ENCODE measurements at regions not wholly inside any gene's neighbourhood (a gene's known extent, or its start where the extent isn't known, plus 50 kb on each side); places are given as distances from the start of the nearest gene placed in this dataset.
A peak's percentile ranks its signal among the peaks of the same experiment; 100 is the strongest.

DNA sequence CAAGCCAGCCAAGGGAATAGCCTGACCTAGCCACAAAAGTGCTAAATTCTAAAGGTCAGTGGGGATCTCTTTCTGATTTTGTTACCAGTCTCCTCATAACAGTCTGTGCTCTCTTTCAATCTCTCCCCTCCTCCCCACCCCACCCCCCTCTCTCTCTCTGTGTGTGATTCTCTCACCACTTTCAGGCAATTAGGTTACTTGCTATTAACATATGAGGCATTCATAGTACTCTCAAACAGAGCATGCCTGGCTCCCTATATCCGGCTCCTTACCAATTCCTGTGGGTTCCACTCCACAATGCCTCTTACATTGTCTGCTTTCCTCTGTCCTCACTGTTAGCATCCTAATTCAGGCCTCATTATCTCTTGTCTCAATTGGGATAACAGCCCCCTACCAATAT lies 464.3 kb upstream of the DEPDC1 start:
- no peak for DNase-seq (ENCODE audit: low spot score)

DNA sequence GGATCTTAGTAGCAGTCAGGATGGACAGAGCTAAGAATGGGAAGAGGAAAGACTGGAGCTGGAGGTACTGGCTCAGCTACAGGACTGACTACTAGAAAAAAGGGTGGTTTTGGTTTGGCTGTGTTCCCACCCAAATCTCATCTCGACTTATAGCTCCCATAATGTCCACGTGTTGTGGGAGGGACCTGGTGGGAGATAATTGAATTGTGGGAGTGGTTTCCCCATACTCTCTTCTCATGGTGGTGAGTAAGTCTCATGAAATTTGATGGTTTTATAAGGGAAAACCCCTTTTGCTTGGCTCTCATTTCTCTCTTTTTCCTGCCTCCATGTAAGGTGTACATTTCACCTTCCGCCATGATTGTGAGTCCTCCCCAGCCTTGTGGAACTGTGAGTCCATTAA lies 466.5 kb upstream of the DEPDC1 start:
- no peak for DNase-seq (ENCODE audit: low spot score)

DNA sequence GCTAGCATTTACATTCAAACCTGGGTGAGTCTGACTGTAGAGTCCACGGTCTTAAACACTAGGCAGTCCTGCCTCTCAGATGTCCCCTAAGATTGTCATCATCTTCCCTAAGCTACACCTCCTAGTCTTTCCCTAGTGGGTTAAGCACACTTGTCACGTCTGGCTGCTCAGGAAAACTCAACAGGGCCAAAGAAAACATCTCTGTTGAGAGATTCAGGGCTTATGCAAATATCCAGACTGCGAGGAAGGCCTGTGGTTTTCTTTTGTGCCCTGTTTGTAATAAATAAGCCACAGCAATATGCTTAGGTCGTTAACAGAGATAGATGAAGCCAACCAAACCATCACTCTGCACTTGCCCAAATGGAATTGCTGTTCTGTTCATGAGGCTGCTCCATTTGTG lies 472.6 kb upstream of the DEPDC1 start:
- DNase-seq (ENCODE audit: low spot score): no peak

DNA sequence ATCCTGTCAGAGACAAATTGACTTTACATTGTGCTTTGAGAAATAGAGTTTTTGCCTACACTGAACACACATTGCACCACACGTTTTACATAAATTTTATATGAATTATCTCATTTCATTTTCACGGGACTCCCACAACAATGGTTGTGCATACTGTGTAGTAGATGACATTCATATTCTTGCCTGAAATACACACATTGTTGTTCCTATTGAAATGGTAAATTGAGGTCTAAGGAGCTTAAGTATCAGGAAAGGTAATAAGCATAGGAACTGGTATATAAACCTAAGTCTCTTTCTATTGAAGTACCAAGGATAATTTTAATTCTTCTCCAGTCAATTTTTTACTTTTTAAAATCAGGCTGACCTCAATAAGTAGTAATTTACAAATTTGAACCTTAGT lies 473.7 kb upstream of the DEPDC1 start:
- no peak for DNase-seq (ENCODE audit: low spot score)

DNA sequence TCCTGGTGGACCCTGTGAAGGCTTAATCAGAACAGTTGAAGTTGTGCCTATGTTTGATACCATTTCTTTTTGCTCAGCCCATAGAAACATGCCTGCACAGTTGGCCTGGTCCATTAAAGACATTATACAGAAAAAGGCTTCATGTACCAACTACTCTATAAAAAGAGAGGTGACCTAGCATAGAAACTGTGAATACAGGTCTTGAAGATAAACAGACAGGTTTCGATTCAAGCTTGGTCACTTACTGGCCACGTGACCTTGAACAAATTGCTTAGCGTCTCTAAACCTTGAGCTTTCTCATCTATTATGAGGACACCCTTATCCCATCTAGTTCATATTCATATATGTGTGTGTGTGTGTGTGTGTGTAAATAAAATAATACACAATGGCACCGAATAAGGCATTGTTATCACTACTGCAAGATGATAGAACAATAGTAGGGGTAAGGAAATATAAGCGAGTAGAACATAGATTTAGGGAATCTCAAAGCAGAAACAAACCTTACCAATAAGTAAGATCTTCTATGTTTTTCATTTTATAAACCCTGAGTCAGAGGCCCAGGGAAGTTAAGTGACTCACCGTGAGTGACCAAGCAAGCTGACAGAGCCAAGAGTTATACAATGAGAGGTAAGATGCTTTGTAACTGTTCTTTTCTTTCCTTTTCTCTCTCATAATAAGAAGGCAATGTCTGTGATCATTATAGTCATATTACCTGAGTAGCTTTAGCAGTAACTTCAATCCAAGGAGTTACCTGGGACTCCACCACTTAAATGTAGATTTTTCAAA lies 476.8 kb upstream of the DEPDC1 start:
- DNase-seq (ENCODE audit: low spot score): no peak

DNA sequence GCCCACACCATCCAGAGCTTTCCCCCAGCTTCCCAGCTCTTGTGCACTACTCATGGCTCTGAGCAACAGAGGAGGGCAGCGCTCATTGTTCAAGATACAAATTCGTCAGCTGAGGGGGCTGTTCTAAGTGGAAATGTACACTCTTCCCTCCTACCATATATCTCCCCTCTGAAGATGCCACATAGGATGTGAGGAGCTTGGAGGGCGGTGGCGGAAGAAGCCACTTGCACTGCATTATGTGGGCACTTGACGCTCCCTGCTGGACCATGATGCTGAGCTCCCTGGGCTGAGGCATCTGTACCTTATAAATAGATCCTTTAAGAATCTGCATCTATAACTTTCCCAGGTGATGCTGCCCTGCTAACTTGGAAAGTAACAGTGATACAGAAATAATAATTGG lies 477.6 kb upstream of the DEPDC1 start:
- no peak for DNase-seq (ENCODE audit: low spot score)

DNA sequence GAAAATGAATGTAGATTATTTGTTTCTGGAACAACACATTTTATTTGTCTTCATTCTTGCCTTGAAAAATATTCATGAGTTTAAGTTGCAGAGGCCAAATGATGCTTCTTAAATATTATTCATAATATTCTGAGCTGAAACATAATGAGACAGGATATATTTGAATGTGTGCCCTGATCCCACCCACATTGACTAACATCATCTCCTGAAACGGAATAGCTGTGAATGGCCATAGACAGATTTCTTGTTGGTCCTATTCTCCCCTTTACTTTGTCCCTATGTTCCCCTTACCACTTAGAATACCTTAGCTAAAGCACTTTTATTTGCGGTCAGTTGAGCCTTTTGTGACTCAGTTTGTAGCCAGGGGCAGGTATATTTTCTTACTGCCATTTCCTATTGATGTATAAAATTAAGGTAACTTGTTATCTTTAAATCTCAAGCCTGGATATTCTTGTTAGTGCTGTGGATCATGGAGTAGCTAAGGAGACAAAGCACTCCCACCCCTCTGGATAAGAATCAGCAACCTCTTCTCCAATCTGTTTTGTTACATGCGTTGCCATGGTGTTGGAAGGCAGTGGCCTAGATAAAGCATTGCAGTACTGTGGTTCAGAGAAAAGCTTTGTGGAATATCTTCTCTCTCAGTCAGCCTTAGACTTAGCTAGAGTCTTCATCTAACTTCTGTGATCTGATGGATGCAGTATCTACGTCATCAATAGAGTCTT lies 478.5 kb upstream of the DEPDC1 start:
- DNase-seq (ENCODE audit: low spot score): no peak

DNA sequence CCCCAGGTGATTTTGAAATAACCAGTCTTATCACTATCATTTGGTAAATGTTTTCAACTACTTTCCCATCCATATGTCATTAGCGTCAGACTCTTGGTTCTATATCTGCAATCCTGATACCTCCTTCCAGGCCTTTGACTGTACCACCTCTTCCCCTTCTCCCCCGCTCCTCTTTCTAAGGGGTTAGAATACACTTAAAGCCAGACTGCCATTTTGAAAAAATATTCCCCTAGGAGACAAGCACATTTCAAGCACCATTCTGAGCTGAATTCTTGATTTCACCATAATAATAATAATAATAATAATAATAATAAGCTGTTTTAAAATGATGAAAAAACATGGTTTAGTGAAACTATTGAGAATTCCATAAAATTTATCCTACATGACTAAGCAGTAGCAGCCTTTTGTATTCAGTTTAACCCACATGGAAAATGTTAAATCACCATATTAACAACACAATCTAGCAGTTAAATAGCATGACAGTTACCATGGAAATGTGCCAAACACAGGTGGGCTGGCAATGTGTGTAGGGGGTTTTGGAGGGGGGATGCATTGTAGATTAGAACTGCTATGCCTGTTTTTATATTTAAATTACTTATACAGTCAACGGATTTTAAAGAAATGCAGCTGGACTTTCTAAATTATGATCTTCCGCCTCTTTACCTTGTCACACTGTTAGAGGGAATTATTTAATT lies 480.2 kb upstream of the DEPDC1 start:
- no peak for DNase-seq (ENCODE audit: low spot score)

DNA sequence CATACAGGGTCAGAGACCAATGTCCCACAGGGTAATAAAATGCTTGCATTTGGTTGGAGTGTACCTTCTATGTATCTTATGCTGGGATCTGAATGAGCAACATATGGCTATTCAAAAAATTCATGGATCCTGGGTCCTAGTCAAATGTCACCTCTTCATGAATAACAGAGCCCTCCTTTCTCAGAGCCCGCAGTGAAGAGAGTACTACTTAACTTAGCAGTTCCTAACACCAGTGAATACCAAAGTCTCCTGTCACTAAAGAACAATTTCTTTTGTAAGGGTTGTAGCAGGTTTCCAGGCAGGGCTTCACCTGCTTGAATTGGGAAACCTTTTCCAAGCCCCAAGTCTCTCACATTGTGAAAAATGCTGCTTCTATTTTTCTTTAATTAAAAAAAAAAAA lies 483.0 kb upstream of the DEPDC1 start:
- no peak for DNase-seq (ENCODE audit: low spot score)

DNA sequence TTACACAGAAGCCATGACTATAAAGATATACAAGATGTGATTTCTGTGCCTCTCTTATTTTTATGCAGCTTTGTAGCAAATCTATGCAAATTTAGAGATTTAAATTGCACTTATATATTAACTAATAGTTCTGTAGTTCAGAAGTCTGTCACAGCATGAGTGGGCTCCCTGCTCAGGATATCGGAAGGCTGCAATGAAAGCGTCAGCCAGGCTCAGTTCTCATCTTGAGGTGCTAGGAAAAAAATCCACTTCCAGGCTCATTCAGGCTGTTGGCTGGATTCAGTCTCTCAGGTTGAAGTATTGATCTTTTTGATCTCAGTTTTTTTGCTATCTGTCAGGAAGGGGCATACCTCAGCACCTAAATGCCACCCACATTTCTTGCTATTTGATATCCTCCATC lies 487.4 kb upstream of the DEPDC1 start:
- DNase-seq (ENCODE audit: low spot score): no peak

DNA sequence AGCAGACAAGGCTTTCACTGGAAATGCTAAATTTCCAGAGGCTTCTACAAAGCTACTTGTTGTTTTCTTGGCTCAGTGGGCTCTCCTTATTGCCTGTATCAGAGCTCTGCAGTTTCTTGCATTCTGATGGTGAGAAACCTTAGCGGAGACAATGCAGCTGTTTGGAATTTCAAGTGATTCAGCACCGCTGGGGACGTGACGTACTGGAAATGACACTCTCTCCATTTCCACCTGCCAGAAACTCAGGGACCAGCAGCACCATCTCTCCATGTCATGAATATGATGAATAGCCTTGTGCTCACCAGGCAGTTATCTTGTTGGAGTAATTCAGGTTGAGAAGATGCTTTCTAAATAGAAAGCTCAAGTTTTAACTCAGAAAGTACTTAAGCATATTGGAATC lies 497.2 kb upstream of the DEPDC1 start:
- DNase-seq (ENCODE audit: low spot score): no peak

DNA sequence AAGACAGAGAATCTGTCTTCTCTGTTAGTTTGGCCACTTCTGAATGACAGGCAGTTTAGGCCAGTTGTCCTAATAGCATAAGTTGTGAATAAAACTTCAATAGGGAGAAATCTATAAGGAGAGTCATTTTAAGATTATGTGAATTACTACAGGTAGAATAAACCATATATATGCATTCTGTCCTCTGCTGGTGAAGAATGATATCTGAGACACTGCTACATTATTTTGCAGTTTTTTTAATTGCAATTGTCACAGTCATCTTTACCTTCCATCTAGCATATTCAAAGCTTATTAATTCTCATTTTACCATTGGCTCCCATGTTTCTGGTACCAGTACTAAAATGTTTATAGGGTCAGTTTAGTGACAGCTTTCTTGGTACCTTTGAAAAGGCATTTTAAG lies 519.6 kb upstream of the DEPDC1 start:
- DNase-seq (ENCODE audit: low spot score): no peak

DNA sequence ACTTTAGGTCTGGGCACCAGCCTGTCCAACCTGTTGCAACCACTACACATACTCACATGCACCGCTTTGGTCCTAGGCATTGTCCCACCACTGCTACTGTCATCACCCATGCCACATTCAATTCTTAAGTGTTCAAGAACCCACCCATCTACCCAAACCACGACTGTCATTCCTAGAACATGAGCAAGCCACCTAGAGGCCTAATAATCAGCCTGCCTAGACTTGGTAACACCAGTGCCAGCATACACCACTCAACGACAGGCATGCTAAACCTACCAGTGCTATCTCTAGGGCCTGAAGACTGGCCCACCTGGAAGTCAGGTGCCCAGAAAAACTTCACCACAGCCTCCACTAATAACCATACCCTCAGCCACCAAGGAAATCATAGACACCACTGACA lies 532.8 kb upstream of the DEPDC1 start:
- no peak for DNase-seq (ENCODE audit: low spot score)

DNA sequence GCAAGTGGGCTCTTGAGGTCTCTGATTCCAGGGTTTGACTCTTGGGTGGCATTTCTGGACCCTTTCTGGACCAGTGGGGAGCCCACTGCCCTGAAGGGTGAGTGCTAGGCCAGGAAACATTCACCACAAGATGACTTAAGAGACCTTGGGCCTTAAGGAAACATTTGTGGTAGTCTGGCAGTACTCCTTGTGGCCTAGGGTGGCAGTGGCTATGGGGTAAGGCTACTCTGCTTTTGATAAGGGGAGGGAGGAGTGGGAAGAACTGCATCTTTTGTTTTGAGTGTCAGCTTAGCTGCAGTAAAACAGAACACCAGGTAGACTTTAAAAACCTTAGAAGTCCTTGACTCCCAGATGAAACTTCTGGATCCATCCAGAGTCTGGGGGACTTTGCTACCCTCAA lies 529.3 kb upstream of the LRRC7 start:
- no peak for DNase-seq (ENCODE audit: low spot score)

DNA sequence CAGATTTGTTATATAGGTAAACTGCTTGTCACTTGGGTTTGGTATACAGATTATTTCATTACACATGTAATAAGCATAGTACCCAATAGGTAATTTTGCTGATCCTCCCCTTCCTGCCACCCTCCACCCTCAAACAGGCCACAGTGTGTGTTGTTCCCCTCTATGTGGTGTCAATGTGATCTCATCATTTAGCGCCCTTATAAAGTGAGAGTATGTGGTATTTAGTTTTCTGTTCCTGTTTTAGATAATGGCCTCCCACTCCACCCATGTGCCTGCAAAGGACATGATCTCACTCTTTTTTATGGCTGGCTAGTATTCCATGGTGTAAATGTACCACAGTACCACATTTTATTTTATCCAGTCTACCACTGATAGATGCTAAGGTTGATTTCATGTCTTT lies 522.1 kb upstream of the LRRC7 start:
- no peak for DNase-seq (ENCODE audit: low spot score)

DNA sequence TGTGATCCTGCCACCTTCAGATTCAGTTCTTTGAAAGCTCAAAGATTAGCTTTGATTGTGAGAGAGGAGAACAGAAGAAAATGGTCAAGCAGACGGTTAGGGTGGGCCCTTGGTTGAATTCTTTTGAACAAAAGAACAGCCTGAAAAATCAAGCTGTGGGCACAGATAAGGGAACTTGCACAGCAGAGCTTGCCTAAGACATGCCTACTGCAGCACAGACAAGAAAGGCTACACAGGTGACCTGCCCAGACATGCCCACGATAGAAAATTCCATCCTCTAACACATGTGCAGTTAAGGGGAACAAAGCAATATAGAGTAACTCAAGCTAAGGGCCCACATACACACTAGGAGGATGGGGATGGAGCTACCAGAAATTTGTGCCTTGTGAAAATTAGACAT lies 512.5 kb upstream of the LRRC7 start:
- DNase-seq (ENCODE audit: low spot score): peak; percentile 11

DNA sequence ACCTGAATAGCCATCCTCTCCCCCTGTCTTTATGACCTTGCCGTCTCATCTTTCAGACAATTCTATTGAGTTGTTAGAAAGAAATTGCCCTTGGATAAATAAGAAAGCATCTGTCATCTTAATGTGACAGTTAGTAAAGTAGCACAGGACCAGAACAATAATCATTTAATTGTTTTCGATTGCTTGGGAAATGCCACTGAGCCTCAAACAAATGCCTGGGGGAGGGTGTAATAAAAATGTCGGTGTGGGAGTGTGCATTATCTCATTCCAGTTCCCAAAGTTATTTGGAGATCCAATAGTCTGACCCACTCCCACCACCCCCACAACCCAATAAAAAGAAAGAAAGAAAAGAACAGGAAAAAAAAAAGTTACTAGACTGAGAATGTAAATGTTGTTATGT lies 509.3 kb upstream of the LRRC7 start:
- DNase-seq (ENCODE audit: low spot score): no peak

DNA sequence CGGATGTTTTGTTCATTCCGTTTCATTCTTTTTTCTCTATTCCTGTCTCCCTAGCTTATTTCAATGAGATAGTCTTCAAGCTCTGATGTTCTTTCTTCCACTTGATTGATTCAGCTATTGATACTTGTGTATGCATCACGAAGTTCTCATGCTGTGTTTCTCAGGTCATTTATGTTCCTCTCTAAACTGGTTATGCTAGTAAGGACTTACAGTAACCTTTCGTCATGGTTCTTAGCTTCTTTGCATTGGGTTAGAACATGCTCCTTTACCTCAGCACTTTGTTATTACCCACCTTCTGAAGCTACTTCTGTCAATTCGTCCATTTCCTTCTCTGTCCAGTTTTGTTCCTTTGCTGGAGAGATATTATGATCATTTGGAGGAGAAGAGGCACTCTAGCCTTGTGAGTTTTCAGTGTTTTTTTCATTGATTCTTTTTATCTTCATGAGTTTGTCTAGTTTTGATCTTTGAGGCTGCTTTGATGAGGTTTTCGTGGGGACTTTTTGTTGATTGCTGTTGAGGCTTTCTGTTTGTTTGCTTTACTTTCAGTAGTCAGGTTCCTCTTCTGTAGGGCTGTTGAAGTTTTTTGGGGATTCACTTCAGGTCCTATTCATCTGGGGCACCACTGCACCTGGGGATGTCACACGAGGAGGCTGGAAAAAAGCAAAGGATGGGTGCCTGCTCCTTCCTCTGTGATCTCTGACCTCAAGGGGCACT lies 496.9 kb upstream of the LRRC7 start:
- DNase-seq (ENCODE audit: low spot score): no peak

DNA sequence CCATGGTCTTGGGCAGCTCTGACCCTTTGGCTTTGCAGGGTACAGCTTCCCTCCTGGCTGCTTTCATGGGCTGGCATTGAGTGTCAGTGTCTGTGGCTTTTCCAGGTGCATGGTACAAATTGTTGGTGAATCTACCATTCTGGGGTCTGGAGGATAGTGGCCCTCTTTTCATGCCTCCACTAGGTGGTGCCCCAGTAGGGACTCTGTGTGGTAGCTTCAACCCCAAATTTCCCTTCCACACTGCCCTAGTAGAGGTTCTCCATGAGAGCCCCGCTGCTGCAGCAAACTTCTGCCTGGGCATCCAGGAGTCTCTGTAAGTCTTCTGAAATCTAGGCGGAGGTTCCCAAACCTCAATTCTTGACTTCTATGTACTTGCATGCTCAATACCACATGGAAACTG lies 494.5 kb upstream of the LRRC7 start:
- no peak for DNase-seq (ENCODE audit: low spot score)

DNA sequence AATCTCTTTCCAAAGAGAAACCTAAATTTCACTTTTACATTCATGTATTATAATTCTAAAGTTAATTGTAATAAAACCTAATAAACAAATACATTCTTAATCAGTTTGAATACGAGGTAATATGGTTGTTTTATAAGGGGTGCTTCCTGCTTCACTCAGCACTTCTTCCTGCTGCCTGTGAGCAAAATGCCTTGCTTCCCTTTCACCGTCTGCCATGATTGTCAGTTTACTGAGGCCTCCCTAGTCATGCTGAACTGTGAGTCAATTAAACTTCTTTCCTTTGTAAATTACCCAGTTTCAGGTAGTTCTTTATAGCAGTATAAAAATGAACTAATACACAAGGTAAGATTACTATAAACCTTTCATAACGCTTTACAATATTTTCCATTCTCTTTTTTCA lies 491.1 kb upstream of the LRRC7 start:
- DNase-seq (ENCODE audit: low spot score): no peak

DNA sequence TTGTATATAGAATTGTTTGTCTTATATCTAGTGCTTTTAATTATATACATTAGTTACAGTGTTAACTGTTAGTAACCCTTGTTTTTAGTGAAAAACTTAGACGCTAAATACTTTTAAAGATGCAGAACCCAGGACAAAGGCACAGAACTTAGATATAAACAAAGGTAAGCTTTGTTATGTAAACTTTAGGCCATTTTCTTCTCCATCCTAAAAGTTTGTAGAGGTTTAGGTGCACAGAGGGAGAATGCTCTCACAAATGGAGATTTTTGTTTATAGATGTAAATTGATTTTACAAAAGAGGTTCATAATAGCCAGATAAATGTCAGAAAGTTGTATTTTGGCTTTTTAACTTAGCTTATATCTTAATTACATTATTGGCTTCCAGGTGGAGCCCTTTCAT lies 490.5 kb upstream of the LRRC7 start:
- DNase-seq (ENCODE audit: low spot score): no peak

DNA sequence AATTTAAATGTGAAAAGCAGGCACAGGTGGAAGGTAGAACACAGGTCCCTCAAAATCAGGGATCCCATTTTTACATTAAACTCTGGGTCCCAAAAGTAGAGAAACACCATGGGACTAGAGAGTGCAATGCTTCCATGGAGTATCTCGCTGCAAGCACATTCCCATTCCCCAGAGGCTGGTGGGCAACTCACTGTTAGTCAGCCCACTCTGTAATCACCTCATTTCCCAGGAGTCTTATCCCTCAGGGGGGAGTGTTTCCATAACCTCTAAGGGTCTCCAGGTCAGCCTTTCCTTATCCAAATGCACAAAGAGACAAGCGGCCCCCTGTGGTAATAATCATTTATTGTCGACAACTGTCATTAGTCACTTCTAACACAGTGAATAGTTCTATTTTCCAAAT lies 490.1 kb upstream of the LRRC7 start:
- DNase-seq (ENCODE audit: low spot score): no peak

DNA sequence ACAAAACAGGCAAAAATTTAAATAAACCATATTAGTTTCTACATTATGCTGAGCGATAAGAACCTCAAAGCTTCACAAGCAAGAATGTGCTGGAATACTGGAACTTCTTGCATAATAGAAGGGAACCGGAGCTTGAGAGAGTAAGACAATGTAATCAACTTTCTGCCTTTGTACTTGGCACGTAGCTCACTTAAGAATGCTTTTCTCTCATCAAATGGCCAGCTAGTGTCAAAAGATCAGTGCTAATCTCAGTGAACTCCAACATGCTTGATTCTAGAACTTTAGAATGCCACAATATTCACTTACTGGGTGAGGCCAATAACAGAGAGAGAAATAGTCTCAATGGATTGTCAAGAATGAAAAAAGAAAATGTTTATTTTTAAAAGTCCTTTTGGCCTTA lies 486.1 kb upstream of the LRRC7 start:
- no peak for DNase-seq (ENCODE audit: low spot score)

Data from LoVo (cell line).